ENCODE measurements at regions not wholly inside any gene's neighbourhood (a gene's known extent, or its start where the extent isn't known, plus 50 kb on each side); places are given as distances from the start of the nearest gene placed in this dataset.

DNA sequence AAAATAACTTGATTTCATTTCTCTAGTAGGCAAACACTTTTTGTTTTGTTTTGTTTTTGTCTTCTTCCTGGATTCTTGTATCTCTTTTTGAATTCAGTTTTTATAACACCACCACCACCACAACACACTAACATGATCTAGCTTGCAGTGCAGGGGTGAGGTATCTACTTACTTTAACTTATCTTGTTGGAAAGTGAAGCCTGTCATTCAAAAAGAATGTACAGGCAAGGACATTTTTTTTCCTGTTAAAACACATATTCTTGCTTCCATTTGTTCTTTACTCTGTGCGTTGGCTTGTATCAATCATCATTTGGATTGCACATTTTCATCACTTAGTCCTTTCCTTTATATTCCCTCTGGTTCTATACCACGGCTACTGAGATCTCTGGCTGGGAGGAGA lies 824.2 kb downstream of the PLCL1 start:
- H3K4me3 ChIP-seq = no peak overlapping the region
- 63 to 78% (median 70%) methylated on average over 2 of the region's 2 CpGs for WGBS, 4 donors
- no peaks in the 10 kb centered on the region for H3K36me3 ChIP-seq (replicated peaks in 1 of 2)
- intact Hi-C loops (cut with DNase I) = no loop called here
- no peaks in the 10 kb centered on the region for H3K27me3 ChIP-seq
- DNase-seq = no peak
- no peaks in the 10 kb centered on the region for H3K4me1 ChIP-seq (replicated peaks in 1 of 2)
- TF ChIP-seq, protein P1, sequence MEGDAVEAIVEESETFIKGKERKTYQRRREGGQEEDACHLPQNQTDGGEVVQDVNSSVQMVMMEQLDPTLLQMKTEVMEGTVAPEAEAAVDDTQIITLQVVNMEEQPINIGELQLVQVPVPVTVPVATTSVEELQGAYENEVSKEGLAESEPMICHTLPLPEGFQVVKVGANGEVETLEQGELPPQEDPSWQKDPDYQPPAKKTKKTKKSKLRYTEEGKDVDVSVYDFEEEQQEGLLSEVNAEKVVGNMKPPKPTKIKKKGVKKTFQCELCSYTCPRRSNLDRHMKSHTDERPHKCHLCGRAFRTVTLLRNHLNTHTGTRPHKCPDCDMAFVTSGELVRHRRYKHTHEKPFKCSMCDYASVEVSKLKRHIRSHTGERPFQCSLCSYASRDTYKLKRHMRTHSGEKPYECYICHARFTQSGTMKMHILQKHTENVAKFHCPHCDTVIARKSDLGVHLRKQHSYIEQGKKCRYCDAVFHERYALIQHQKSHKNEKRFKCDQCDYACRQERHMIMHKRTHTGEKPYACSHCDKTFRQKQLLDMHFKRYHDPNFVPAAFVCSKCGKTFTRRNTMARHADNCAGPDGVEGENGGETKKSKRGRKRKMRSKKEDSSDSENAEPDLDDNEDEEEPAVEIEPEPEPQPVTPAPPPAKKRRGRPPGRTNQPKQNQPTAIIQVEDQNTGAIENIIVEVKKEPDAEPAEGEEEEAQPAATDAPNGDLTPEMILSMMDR (IDR thresholded peaks at IDR 0.05) = no peak
- no peak for TF ChIP-seq POLR2A (IDR thresholded peaks at IDR 0.05)
- no peaks in the 10 kb centered on the region for H3K9me3 ChIP-seq (replicated peaks in 1 of 3)
- H3K27ac ChIP-seq = no peak overlapping the region

DNA sequence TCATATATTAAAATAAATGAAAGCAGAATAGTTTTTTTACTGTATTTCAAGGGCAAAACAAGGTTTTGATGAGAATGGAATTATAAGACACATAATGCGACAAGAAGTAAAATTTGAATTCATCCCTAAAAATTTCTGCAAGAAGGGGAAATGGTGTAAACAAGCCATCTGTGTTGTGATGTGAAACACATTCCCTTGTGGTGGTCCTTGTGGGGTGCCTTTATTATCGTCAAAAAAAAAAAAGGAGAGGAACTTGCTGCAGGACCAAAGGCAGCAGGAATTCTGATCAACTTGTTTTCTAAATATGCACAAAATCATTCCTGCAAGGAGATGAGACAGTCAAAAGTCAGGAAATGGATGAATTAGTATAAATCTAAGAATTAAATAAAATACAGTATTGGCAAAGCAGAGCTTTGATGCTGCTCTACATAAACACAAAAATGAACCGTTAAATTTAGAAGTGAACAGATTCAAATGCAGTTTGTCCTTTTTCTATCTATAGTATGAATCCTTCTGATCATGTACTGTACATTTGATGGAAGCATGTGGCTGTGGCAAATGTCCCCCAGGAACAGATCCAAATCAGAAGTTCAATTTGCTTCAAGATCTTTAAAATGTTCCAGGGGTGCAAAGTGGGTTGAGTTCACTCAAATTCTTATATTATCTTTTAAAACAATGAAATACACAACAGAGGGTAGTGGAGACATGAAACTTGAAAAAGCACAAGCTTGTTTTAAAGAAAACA lies 818.8 kb downstream of the PLCL1 start:
- WGBS, 4 donors = 75 to 84% (median 79%) methylated on average over 3 of the region's 3 CpGs
- DNase-seq = no peak
- Histone ChIP-seq H3K36me3 (replicated peaks in 1 of 2) (no peaks in the 10 kb centered on the region), H3K4me1 (replicated peaks in 1 of 2) (no peaks in the 10 kb centered on the region), H3K27me3 (no peaks in the 10 kb centered on the region), H3K9me3 (replicated peaks in 1 of 3) (no peaks in the 10 kb centered on the region), H3K27ac (no peak overlapping the region), H3K4me3 (no peak overlapping the region)
- TF ChIP-seq, protein P1 (IDR thresholded peaks at IDR 0.05) = no peak
- TF ChIP-seq POLR2A (IDR thresholded peaks at IDR 0.05) = no peak
- intact Hi-C loops (cut with DNase I) = no loop called here

DNA sequence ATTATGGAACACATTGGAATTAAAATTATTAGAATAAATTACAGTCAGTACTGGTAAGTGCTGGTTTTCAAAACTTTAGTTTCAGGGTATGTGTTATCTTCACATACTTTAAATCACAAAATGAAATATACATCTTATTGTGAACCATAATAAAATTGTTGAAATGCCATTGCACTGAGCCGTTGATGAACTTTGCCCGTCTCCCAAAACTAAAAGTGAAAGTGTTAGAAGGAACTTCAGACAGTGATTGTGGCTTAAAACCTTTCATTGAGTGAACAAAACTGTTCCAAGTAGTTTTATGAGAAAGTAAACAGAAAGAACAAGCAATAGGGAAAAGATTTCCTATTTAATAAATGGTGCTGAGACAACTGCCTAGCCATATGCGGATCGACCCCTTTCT lies 811.6 kb downstream of the PLCL1 start:
- no peak overlapping the region for H3K27ac ChIP-seq
- WGBS, 4 donors = 66 to 68% (median 67%) methylated on average over 4 of the region's 4 CpGs
- no peaks in the 10 kb centered on the region for H3K4me1 ChIP-seq (replicated peaks in 1 of 2)
- H3K27me3 ChIP-seq = no peaks in the 10 kb centered on the region
- H3K4me3 ChIP-seq = no peak overlapping the region
- H3K36me3 ChIP-seq (replicated peaks in 1 of 2) = no peaks in the 10 kb centered on the region
- no peak for DNase-seq
- TF ChIP-seq POLR2A (IDR thresholded peaks at IDR 0.05) = no peak
- TF ChIP-seq, protein P1 (IDR thresholded peaks at IDR 0.05) = no peak
- no peaks in the 10 kb centered on the region for H3K9me3 ChIP-seq (replicated peaks in 1 of 3)
- intact Hi-C loops (cut with DNase I) = no loop called here

DNA sequence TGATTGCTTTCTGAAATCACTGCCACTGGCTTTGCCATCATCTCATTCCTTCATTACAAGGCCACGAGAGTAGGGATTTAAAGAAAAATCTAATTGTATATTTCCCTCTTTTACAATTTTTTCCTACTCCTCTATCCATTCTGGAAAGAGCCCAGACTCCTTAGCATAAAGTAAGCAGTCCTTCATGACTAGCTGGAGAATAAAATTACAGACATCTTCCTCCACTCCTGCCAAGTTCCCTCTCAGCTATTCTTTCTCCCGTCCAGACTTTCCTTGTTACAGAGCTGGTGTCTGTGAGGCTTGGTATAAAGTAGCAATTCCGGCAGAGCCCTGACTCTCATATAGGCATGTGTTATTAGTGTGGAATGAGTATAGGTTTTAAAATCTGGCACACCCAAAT lies 806.8 kb downstream of the PLCL1 start:
- Histone ChIP-seq H3K9me3 (replicated peaks in 1 of 3) (no peaks in the 10 kb centered on the region), H3K27ac (no peak overlapping the region), H3K27me3 (no peaks in the 10 kb centered on the region), H3K36me3 (replicated peaks in 1 of 2) (no peaks in the 10 kb centered on the region), H3K4me3 (no peak overlapping the region), H3K4me1 (replicated peaks in 1 of 2) (no peaks in the 10 kb centered on the region)
- intact Hi-C loops (cut with DNase I) = no loop called here
- 57 to 72% (median 61%) methylated on average over 3 of the region's 3 CpGs for WGBS, 4 donors
- DNase-seq = no peak
- TF ChIP-seq POLR2A (IDR thresholded peaks at IDR 0.05) = no peak
- TF ChIP-seq, protein P1 (IDR thresholded peaks at IDR 0.05) = no peak
